ENCODE measurements at regions not wholly inside any gene's neighbourhood (a gene's known extent, or its start where the extent isn't known, plus 50 kb on each side); places are given as distances from the start of the nearest gene placed in this dataset.

DNA sequence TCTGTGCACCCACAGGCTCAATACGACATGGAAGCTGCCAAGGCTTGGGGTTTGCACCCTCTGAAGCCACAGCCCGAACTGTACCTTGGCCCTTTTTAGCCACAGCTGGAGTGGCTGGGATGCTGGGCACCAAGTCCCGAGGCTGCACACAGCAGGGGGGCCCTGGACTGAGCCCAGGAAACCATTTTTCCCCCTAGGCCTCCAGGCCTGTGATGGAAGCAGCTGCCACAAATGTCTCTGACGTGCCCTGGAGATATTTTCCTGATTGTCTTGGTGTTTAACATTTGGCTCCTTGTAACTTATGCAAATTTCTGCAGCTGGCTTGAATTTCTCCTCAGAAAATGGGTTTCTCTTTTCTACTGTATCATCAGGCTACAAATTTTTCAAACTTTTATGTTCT lies 82.3 kb upstream of the LPAR1 start:
- TF ChIP-seq TAF1 (IDR thresholded peaks at IDR 0.05; ENCODE audit: low read depth, low read length), result no peak
- no peak for TF ChIP-seq POLR2A (IDR thresholded peaks at IDR 0.05; ENCODE audit: low read depth, low read length)
- TF ChIP-seq POLR2AphosphoS5 (IDR thresholded peaks at IDR 0.05; ENCODE audit: low read depth, low read length), result no peak
- TF ChIP-seq SPI1 (IDR thresholded peaks at IDR 0.05; ENCODE audit: low read depth, low read length), result no peak

Data from GM12891 (cell line).